GM12878 (cell line): ENCODE measurements at regions not wholly inside any gene's neighbourhood (a gene's known extent, or its start where the extent isn't known, plus 50 kb on each side); places are given as distances from the start of the nearest gene placed in this dataset.

Experiments
- ATAC-seq: fragments of 200-7000 bp; cut with Tn5 transposase; 3 replicates; pipeline ENCODE4 v1.9.1; 2020; ENCODE audit warnings: mild to moderate bottlenecking, moderate library complexity
- BruUV-seq: library from RNA; stranded (reverse); fragments of 400-500 nt; replicated peaks from 2 replicates; lab custom pipeline; 2021; lab: Mats Ljungman, UMichigan
- CTCF ChIA-PET: fragments of 300-600 bp; sonication (Branson Sonifier 250); formaldehyde crosslinking; extraction: SDS; loops from one replicate; lab custom pipeline; 2021; ENCODE audit warnings: inconsistent platforms; lab: Yijun Ruan, JAX
- POLR2A ChIA-PET: fragments of 350-600 bp; formaldehyde crosslinking; extraction: SDS; loops from one replicate; lab custom pipeline; 2021; ENCODE audit warnings: inconsistent platforms; lab: Charles Lee
- RAD21 ChIA-PET: fragments of 300-600 bp; sonication (Branson Sonifier 250); formaldehyde crosslinking; loops from one replicate; lab custom pipeline; 2023; ENCODE audit warnings: antibody characterized with exemption; ENCODE audit not compliant: unreplicated experiment; lab: Charles Lee
- SMC1A ChIA-PET: fragments of 300-600 bp; sonication (Branson Sonifier 250); formaldehyde crosslinking; loops from one replicate; lab custom pipeline; 2023; ENCODE audit not compliant: unreplicated experiment, uncharacterized antibody; lab: Charles Lee
- DNase-seq: peaks from one replicate; pipeline ENCODE4 v3.0.0-alpha.2; 2011; ENCODE audit warnings: low read depth, low spot score
- FAIRE-seq: peaks from 3 replicates; lab custom pipeline; 2011; peaks lifted over from hg19 to GRCh38; lab: Jason Lieb, UNC
- H2AFZ ChIP-seq: 2 replicates; pipeline ENCODE4 v1.6.0; 2011; ENCODE audit warnings: low read depth, low read length, control low read depth; ENCODE audit not compliant: control insufficient read depth
- H3K27ac ChIP-seq: 2 replicates; pipeline ENCODE4 v1.5.1; 2011; ENCODE audit warnings: control low read depth; ENCODE audit not compliant: control insufficient read depth, insufficient read depth
- H3K27me3 ChIP-seq, 2 experiments: replicated peaks in 1 of 2; 2 replicates each; pipeline versions ENCODE4 v1.6.0 to v1.6.1; 2011; ENCODE audit warnings: low read length in 1 of 2; ENCODE audit not compliant: control insufficient read depth in 2 of 2, insufficient read depth in 2 of 2
- H3K36me3 ChIP-seq, 2 experiments: 2 replicates each; pipeline ENCODE4 v1.5.1; 2011; ENCODE audit warnings: low read length in 1 of 2; ENCODE audit not compliant: control insufficient read depth in 2 of 2, insufficient read depth in 2 of 2
- H3K4me1 ChIP-seq: 2 replicates; pipeline ENCODE4 v1.6.1; 2011; ENCODE audit warnings: mild to moderate bottlenecking, low read length, moderate library complexity, mixed read lengths; ENCODE audit not compliant: control insufficient read depth, insufficient read depth
- H3K4me2 ChIP-seq: 2 replicates; pipeline ENCODE4 v1.6.0; 2011; ENCODE audit warnings: control low read depth; ENCODE audit not compliant: control insufficient read depth, insufficient read depth
- H3K4me3 ChIP-seq: fragments of 200-600 bp; sonication (generic); 2 replicates; pipeline ENCODE4 v1.5.1; 2016
- H3K79me2 ChIP-seq: 2 replicates; pipeline ENCODE4 v1.6.0; 2011; ENCODE audit warnings: low read length; ENCODE audit not compliant: control insufficient read depth, insufficient read depth
- H3K9ac ChIP-seq: 2 replicates; pipeline ENCODE4 v1.8.0; 2011; ENCODE audit warnings: low read length, control low read depth, mixed read lengths; ENCODE audit not compliant: control insufficient read depth, insufficient read depth
- H3K9me3 ChIP-seq: replicated peaks from 3 replicates; pipeline ENCODE4 v1.5.1; 2011; ENCODE audit warnings: mild to moderate bottlenecking, low read length; ENCODE audit not compliant: control insufficient read depth, insufficient read depth
- H4K20me1 ChIP-seq: 2 replicates; pipeline ENCODE4 v1.6.0; 2011; ENCODE audit not compliant: control insufficient read depth, insufficient read depth
- CREM ChIP-seq: IDR thresholded peaks from 2 replicates; pipeline ENCODE4 v1.6.1; 2014; ENCODE audit warnings: antibody characterized with exemption, low read depth
- ESRRA ChIP-seq: IDR thresholded peaks from 2 replicates; pipeline ENCODE4 v1.6.1; 2012; ENCODE audit warnings: mild to moderate bottlenecking, low read length, improper control_type of control experiment
- JUND ChIP-seq: IDR thresholded peaks from 2 replicates; pipeline ENCODE4 v1.6.1; 2012; ENCODE audit warnings: low read depth, mild to moderate bottlenecking, low read length, improper control_type of control experiment, moderate library complexity
- KDM1A ChIP-seq: fragments of 200-600 bp; sonication (generic); IDR thresholded peaks from 2 replicates; pipeline ENCODE4 v1.6.1; 2016; ENCODE audit warnings: borderline replicate concordance
- NKRF ChIP-seq: fragments of 450-650 bp; conservative IDR thresholded peaks from 2 replicates; pipeline ENCODE4 v1.6.1; 2017; ENCODE audit warnings: mild to moderate bottlenecking, moderate library complexity
- STAT3 ChIP-seq: IDR thresholded peaks from 2 replicates; pipeline ENCODE4 v1.6.1; 2011; ENCODE audit warnings: low read depth, low read length, improper control_type of control experiment
- ZBTB40 ChIP-seq: fragments of 450-650 bp; IDR thresholded peaks from 2 replicates; pipeline ENCODE4 v1.6.1; 2016; ENCODE audit warnings: mild to moderate bottlenecking, moderate library complexity, borderline replicate concordance
- ZSCAN29 ChIP-seq: fragments of 450-650 bp; IDR thresholded peaks from 2 replicates; pipeline ENCODE4 v1.6.1; 2017; ENCODE audit warnings: mild to moderate bottlenecking, moderate library complexity
- WGBS: methylation state at CpG from one replicate; pipeline ENCODE4 v1.1.6; 2016; ENCODE audit warnings: low lambda C conversion rate; ENCODE audit not compliant: insufficient replicate concordance, insufficient coverage; ENCODE audit errors: missing lambda C conversion rate; 5-methylcytosine and 5-hydroxymethylcytosine counted together
- in situ Hi-C: fragments of 300-500 bp; cut with MboI; formaldehyde crosslinking; loops from 9 replicates; pipeline ENCODE4 v1.14.3; 2018; ENCODE audit warnings: mixed read lengths
- intact Hi-C: fragments of 100-400 bp; cut with micrococcal nuclease; formaldehyde crosslinking; loops from one replicate; pipeline ENCODE4 v1.14.2; 2022; ENCODE audit not compliant: unreplicated experiment

GRCh38 chr6:28741363-28741762, 182.4 kb downstream of the TRIM27 start:
- no peaks in the 10 kb centered on the region; the same call in 1 of the 3 replicates for H3K9me3 ChIP-seq
- ChIA-PET SMC1A (no interaction called here), RAD21 (no interaction called here), CTCF (interaction anchor here (0.7 kb wide), 1 partner anchor 843 kb away, joined by 3 read pairs; no protein-coding TSS in a partner anchor), POLR2A (no interaction called here)
- ATAC-seq (no peak), DNase-seq (no peak), FAIRE-seq (no peak)
- H3K27me3 ChIP-seq = no peaks in the 10 kb centered on the region; a peak in 1 of 4 replicates
- in situ Hi-C loops (no loop called here), intact Hi-C loops (no loop called here)
- H3K79me2 ChIP-seq = no peaks in the 10 kb centered on the region
- H2AFZ ChIP-seq = no peak overlapping the region
- no peak overlapping the region for H3K27ac ChIP-seq
- no peak overlapping the region for H3K9ac ChIP-seq
- no peaks in the 10 kb centered on the region for H4K20me1 ChIP-seq
- no peak overlapping the region for H3K4me2 ChIP-seq
- BruUV-seq = no TSS peak
- no peak overlapping the region for H3K4me3 ChIP-seq
- no peaks in the 10 kb centered on the region for H3K36me3 ChIP-seq
- no peak for TF ChIP-seq JUND
- TF ChIP-seq KDM1A = no peak
- TF ChIP-seq ESRRA = no peak
- no peak for TF ChIP-seq NKRF
- TF ChIP-seq CREM = no peak
- TF ChIP-seq STAT3 = no peak
- TF ChIP-seq ZSCAN29 = no peak
- TF ChIP-seq ZBTB40 = no peak
- H3K4me1 ChIP-seq = no peaks in the 10 kb centered on the region
- 9% methylated on average over 3 of the region's 3 CpGs for WGBS
